Gastroesophageal sphincter (tissue), 3 donors: ENCODE measurements at regions not wholly inside any gene's neighbourhood (a gene's known extent, or its start where the extent isn't known, plus 50 kb on each side); places are given as distances from the start of the nearest gene placed in this dataset.

Experiments used
- CTCF ChIP-seq, 4 experiments: fragments of 200-600 bp in 2 of 4; fragments of 450-650 bp in 2 of 4; sonication (generic) in 1 of 4; IDR thresholded peaks; one replicate each; pipeline ENCODE4 v1.5.1; 2017 to 2019; ENCODE audit warnings: antibody characterized with exemption in 4 of 4, mild to moderate bottlenecking in 2 of 4, moderate library complexity in 2 of 4
- EP300 ChIP-seq: sonication (generic); formaldehyde crosslinking; IDR thresholded peaks from one replicate; pipeline ENCODE4 v1.6.1; 2017; ENCODE audit warnings: antibody characterized with exemption, mild to moderate bottlenecking
- POLR2A ChIP-seq, 2 donors: fragments of 450-650 bp; IDR thresholded peaks; one replicate each; pipeline ENCODE4 v1.6.1; 2017; ENCODE audit warnings: antibody characterized with exemption in 2 of 2, mild to moderate bottlenecking in 2 of 2, moderate library complexity in 1 of 2
- POLR2AphosphoS5 ChIP-seq: sonication (generic); formaldehyde crosslinking; IDR thresholded peaks from one replicate; pipeline ENCODE4 v1.6.1; 2017; ENCODE audit warnings: antibody characterized with exemption

- TF ChIP-seq CTCF (IDR thresholded peaks at IDR 0.05) (no peak), POLR2A (IDR thresholded peaks at IDR 0.05) (no peak), EP300 (no peak), POLR2AphosphoS5 (no peak)
Observed at GRCh38 chr2:13034861-13035260, 318.1 kb downstream of the TRIB2 start.
